MCF 10A (cell line): ENCODE measurements at regions not wholly inside any gene's neighbourhood (a gene's known extent, or its start where the extent isn't known, plus 50 kb on each side); places are given as distances from the start of the nearest gene placed in this dataset.

Experiments
- BruUV-seq: library from RNA; stranded (reverse); fragments of 400-500 nt; replicated peaks from 2 replicates; lab custom pipeline; 2021; lab: Mats Ljungman, UMichigan
- CTCF ChIA-PET: fragments of 300-600 bp; sonication (Branson Sonifier 250); formaldehyde crosslinking; extraction: SDS; loops from one replicate; lab custom pipeline; 2021; ENCODE audit warnings: antibody characterized with exemption, inconsistent platforms; lab: Yijun Ruan, JAX
- POLR2A ChIA-PET: fragments of 300-600, 350-650 bp; sonication (Branson Sonifier 250); formaldehyde crosslinking; extraction: SDS; loops from one replicate; lab custom pipeline; 2020; ENCODE audit warnings: antibody characterized with exemption, inconsistent platforms; lab: Yijun Ruan, JAX
- DNase-seq: peaks from one replicate; pipeline ENCODE4 v3.0.0-alpha.2; 2018; ENCODE audit not compliant: unreplicated experiment
- H3K27ac Mint-ChIP-seq: one replicate; pipeline ENCODE4 v1.8.0; 2022; ENCODE audit warnings: mild to moderate bottlenecking, low read depth, mixed read lengths; ENCODE audit not compliant: unreplicated experiment
- H3K27me3 Mint-ChIP-seq: one replicate; pipeline ENCODE4 v1.8.0; 2022; ENCODE audit warnings: mixed read lengths; ENCODE audit not compliant: insufficient read depth, unreplicated experiment
- H3K36me3 Mint-ChIP-seq: one replicate; pipeline ENCODE4 v1.8.0; 2022; ENCODE audit warnings: mild to moderate bottlenecking, moderate library complexity, mixed read lengths; ENCODE audit not compliant: insufficient read depth, unreplicated experiment
- H3K4me1 Mint-ChIP-seq: one replicate; pipeline ENCODE4 v1.8.0; 2022; ENCODE audit warnings: mixed read lengths; ENCODE audit not compliant: insufficient read depth, unreplicated experiment
- H3K4me3 Mint-ChIP-seq: one replicate; pipeline ENCODE4 v1.8.0; 2022; ENCODE audit warnings: mild to moderate bottlenecking, moderate library complexity, mixed read lengths; ENCODE audit not compliant: unreplicated experiment
- H3K9me3 Mint-ChIP-seq: one replicate; pipeline ENCODE4 v1.8.0; 2022; ENCODE audit warnings: mixed read lengths; ENCODE audit not compliant: unreplicated experiment
- CTCF ChIP-seq: fragments of 200-600 bp; IDR thresholded peaks from one replicate; pipeline ENCODE4 v1.8.0; 2022; ENCODE audit warnings: antibody characterized with exemption, mild to moderate bottlenecking; ENCODE audit not compliant: unreplicated experiment
- intact Hi-C: fragments of 100-400 bp; cut with micrococcal nuclease; formaldehyde crosslinking; loops from 2 replicates; pipeline ENCODE4 v1.14.1; 2022

- Mint-ChIP-seq H3K36me3 (no peaks in the 10 kb centered on the region), H3K27ac (no peak overlapping the region), H3K4me3 (no peak overlapping the region), H3K4me1 (no peaks in the 10 kb centered on the region), H3K9me3 (peaks cover 7% of the 10 kb centered on the region), H3K27me3 (no peaks in the 10 kb centered on the region)
- CTCF ChIA-PET: interaction anchor here (0.5 kb wide), 1 partner anchor 268 kb away, joined by 3 read pairs; no protein-coding TSS in a partner anchor
- intact Hi-C loops: no loop called here
- DNase-seq: no peak
- POLR2A ChIA-PET: interaction anchor here (0.6 kb wide), 1 partner anchor 292 kb away, joined by 3 read pairs; no protein-coding TSS in a partner anchor
- no TSS peak for BruUV-seq
- TF ChIP-seq CTCF: no peak
Observed at GRCh38 chr1:187809549-187809948, 980.8 kb downstream of the PLA2G4A start.

GRCh38 chr1:187816646-187817045 is 987.9 kb downstream of the PLA2G4A start:
- no peak overlapping the region for H3K27ac Mint-ChIP-seq
- no peak for TF ChIP-seq CTCF
- no peaks in the 10 kb centered on the region for H3K4me1 Mint-ChIP-seq
- CTCF ChIA-PET: no interaction called here
- BruUV-seq: no TSS peak
- no peak overlapping the region for H3K4me3 Mint-ChIP-seq
- intact Hi-C loops: no loop called here
- DNase-seq: no peak
- no peaks in the 10 kb centered on the region for H3K9me3 Mint-ChIP-seq
- no peaks in the 10 kb centered on the region for H3K36me3 Mint-ChIP-seq
- POLR2A ChIA-PET: no interaction called here
- no peaks in the 10 kb centered on the region for H3K27me3 Mint-ChIP-seq

- no TSS peak for BruUV-seq
- ChIA-PET POLR2A (no interaction called here), CTCF (interaction anchor here (0.6 to 0.8 kb wide), 2 partner anchors 14 to 153 kb away, joined by 3 to 4 read pairs; no protein-coding TSS in a partner anchor)
- H3K27ac Mint-ChIP-seq: no peak overlapping the region
- no peaks in the 10 kb centered on the region for H3K4me1 Mint-ChIP-seq
- intact Hi-C loops: no loop called here
- TF ChIP-seq CTCF: no peak
- no peak overlapping the region for H3K4me3 Mint-ChIP-seq
- no peak for DNase-seq
- H3K27me3 Mint-ChIP-seq: no peaks in the 10 kb centered on the region
- H3K9me3 Mint-ChIP-seq: no peaks in the 10 kb centered on the region
- H3K36me3 Mint-ChIP-seq: no peaks in the 10 kb centered on the region
Observed at GRCh38 chr1:187817782-187818181, 989.0 kb downstream of the PLA2G4A start.

DNA sequence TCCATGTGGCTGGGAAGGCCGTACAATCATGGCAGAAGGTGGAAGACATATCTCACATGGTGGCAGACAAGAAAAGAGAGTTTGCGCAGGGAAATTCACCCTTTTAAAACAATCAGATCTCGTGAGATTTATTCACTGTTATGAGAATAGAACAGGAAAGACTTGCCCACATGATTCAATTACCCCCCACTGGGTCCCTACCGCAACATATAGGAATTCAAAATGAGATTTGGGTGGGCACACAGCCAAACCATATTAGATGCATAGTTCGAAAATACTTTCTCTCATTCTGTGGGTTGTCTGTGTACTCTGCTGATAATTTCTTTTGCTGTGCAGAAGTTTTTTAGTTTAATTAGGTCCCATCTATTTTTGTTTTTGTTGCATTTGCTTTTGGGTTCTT is 990.3 kb downstream of the PLA2G4A start:
- Mint-ChIP-seq H3K4me3 (no peak overlapping the region), H3K4me1 (no peaks in the 10 kb centered on the region), H3K9me3 (no peaks in the 10 kb centered on the region), H3K27me3 (no peaks in the 10 kb centered on the region), H3K27ac (no peak overlapping the region), H3K36me3 (no peaks in the 10 kb centered on the region)
- DNase-seq: no peak
- CTCF ChIA-PET: no interaction called here
- no peak for TF ChIP-seq CTCF
- POLR2A ChIA-PET: no interaction called here
- intact Hi-C loops: no loop called here
- no TSS peak for BruUV-seq
